Mesenchymal stem cell (in vitro differentiated cells and primary cell): ENCODE measurements at regions not wholly inside any gene's neighbourhood (a gene's known extent, or its start where the extent isn't known, plus 50 kb on each side); places are given as distances from the start of the nearest gene placed in this dataset.
"Not testable (repeated sequence)": the region's sequence is repeated elsewhere in the genome, so short reads cannot be mapped to it uniquely, and the experiment has no call there.

ENCODE experiments used
- DNase-seq: peaks from one replicate; pipeline ENCODE4 v3.0.0-alpha.2; 2013
- H2AFZ ChIP-seq: one replicate; pipeline ENCODE4 v1.6.1; 2013; ENCODE audit warnings: low read depth, mild to moderate bottlenecking, control low read depth, inconsistent platforms, low read length, moderate library complexity
- H2AK5ac ChIP-seq: 2 replicates; pipeline ENCODE4 v1.6.1; 2013; ENCODE audit warnings: low read length, moderate library complexity, mild to moderate bottlenecking, inconsistent platforms; ENCODE audit not compliant: severe bottlenecking
- H2BK120ac ChIP-seq: one replicate; pipeline ENCODE4 v1.6.1; 2013; ENCODE audit warnings: low read depth, mild to moderate bottlenecking, inconsistent platforms, low read length, moderate library complexity
- H2BK12ac ChIP-seq, 2 experiments: one replicate each; pipeline ENCODE4 v1.6.1; 2013; ENCODE audit warnings: inconsistent platforms in 2 of 2, low read length in 2 of 2, mild to moderate bottlenecking in 2 of 2, moderate library complexity in 2 of 2, control low read depth in 1 of 2
- H2BK15ac ChIP-seq: one replicate; pipeline ENCODE4 v1.6.1; 2013; ENCODE audit warnings: mild to moderate bottlenecking, low read depth, inconsistent platforms; ENCODE audit not compliant: poor library complexity, severe bottlenecking
- H2BK5ac ChIP-seq: 2 replicates; pipeline ENCODE4 v1.6.1; 2013; ENCODE audit warnings: low read depth, mild to moderate bottlenecking, low read length, control low read depth, inconsistent platforms; ENCODE audit not compliant: poor library complexity, severe bottlenecking
- H3K14ac ChIP-seq, 2 experiments: one replicate each; pipeline ENCODE4 v1.6.1; 2013; ENCODE audit warnings: inconsistent platforms in 2 of 2, low read length in 2 of 2, control low read depth in 1 of 2, mild to moderate bottlenecking in 1 of 2, moderate library complexity in 1 of 2
- H3K18ac ChIP-seq, 2 experiments: one replicate each; pipeline ENCODE4 v1.6.1; 2013; ENCODE audit warnings: inconsistent platforms in 2 of 2, low read length in 2 of 2, control low read depth in 1 of 2, low read depth in 1 of 2, mild to moderate bottlenecking in 1 of 2
- H3K23ac ChIP-seq, 2 experiments: one replicate each; pipeline ENCODE4 v1.6.1; 2013; ENCODE audit warnings: inconsistent platforms in 2 of 2, low read length in 2 of 2, mild to moderate bottlenecking in 2 of 2, moderate library complexity in 2 of 2, control low read depth in 1 of 2
- H3K27ac ChIP-seq: 2 replicates; pipeline ENCODE4 v1.5.1; 2013; ENCODE audit warnings: mild to moderate bottlenecking, moderate library complexity, low read length, control low read depth, inconsistent platforms; ENCODE audit not compliant: poor library complexity, severe bottlenecking
- H3K27me3 ChIP-seq, 2 experiments: 2 replicates each; pipeline versions ENCODE4 v1.6.1 to v1.7.0; 2013; ENCODE audit warnings: low read length in 2 of 2, mild to moderate bottlenecking in 2 of 2, moderate library complexity in 2 of 2, control low read depth in 1 of 2, inconsistent platforms in 1 of 2; ENCODE audit not compliant: control insufficient read depth in 1 of 2, insufficient read depth in 1 of 2
- H3K36me3 ChIP-seq, 2 experiments: 2 replicates each; pipeline versions ENCODE4 v1.6.1 to v1.7.0; 2013; ENCODE audit warnings: low read length in 2 of 2, control low read depth in 1 of 2, inconsistent platforms in 1 of 2, low read depth in 1 of 2, mild to moderate bottlenecking in 1 of 2; ENCODE audit not compliant: insufficient read depth in 2 of 2, control insufficient read depth in 1 of 2
- H3K4ac ChIP-seq, 2 experiments: one replicate each; pipeline ENCODE4 v1.6.1; 2013; ENCODE audit warnings: inconsistent platforms in 2 of 2, low read length in 2 of 2, mild to moderate bottlenecking in 2 of 2, moderate library complexity in 2 of 2, control low read depth in 1 of 2, low read depth in 1 of 2
- H3K4me1 ChIP-seq: 2 replicates; pipeline ENCODE4 v1.6.1; 2013; ENCODE audit warnings: low read depth, low read length, control low read depth; ENCODE audit not compliant: control insufficient read depth, insufficient read depth
- H3K4me2 ChIP-seq: 2 replicates; pipeline ENCODE4 v1.6.1; 2013; ENCODE audit warnings: low read length, mild to moderate bottlenecking, inconsistent platforms; ENCODE audit not compliant: poor library complexity, severe bottlenecking
- H3K4me3 ChIP-seq, 2 experiments: 2 replicates each; pipeline versions ENCODE4 v1.5.1 to v1.7.0; 2013; ENCODE audit warnings: low read length in 2 of 2, mild to moderate bottlenecking in 2 of 2, control low read depth in 1 of 2, low read depth in 1 of 2; ENCODE audit not compliant: insufficient read depth in 1 of 2
- H3K79me1 ChIP-seq: replicated peaks from 2 replicates; pipeline ENCODE4 v1.6.1; 2013; ENCODE audit warnings: mild to moderate bottlenecking, control low read depth, low read length, inconsistent platforms; ENCODE audit not compliant: poor library complexity, severe bottlenecking
- H3K9ac ChIP-seq: 2 replicates; pipeline ENCODE4 v1.7.0; 2013; ENCODE audit warnings: mild to moderate bottlenecking, low read length, moderate library complexity
- H3K9me3 ChIP-seq: 2 replicates; pipeline ENCODE4 v1.7.0; 2013; ENCODE audit warnings: mild to moderate bottlenecking, low read length; ENCODE audit not compliant: control insufficient read depth
- H4K8ac ChIP-seq: one replicate; pipeline ENCODE4 v1.6.1; 2013; ENCODE audit warnings: inconsistent platforms, mild to moderate bottlenecking, low read length, moderate library complexity
- H4K91ac ChIP-seq: one replicate; pipeline ENCODE4 v1.6.1; 2013; ENCODE audit warnings: mild to moderate bottlenecking, low read length, inconsistent platforms
- WGBS: methylation state at CpG from one replicate; pipeline ENCODE4 v1.1.7; 2013; ENCODE audit warnings: mixed read lengths; 5-methylcytosine and 5-hydroxymethylcytosine counted together

DNA sequence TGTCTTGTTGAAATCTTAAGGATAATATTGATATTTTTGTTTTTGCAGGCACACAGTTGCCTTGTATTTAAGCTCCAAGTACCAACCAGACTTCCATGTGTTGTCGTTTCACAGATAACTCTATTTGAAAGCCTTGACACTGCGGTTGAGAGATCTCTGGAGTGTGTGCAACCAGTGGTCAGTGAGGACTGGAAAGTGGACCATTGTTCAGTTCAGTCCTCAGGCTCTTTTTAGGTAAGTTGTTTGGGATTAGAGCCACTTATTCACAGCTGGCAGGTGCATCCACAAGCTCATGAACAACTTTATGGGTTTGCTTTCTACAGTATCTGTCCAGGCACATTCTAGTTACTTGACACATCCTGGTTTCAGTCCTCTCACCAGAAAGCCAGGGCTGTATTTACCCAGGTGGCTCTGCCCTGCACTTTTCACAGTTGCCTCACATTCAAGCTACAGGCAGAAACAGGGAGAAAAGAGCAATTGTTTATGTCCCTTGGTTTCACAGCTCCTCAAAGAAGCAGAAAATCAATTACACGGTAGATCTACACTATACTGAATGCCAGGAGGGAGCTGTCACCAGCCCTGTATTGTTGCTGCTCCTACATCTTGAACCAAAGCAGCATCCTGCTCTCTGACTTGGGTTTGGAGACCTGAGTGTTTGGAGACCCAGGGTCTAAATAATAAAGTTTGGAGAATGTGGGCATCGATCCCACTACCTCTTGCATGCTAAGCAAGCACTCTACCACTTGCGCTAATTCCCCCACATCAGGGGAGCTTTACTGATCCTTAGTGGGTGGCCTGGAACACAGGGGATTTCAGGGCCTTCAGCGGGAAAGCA, 543.3 kb downstream of the PRIM2 start:
- not testable (repeated sequence) for H3K14ac ChIP-seq, H2AK5ac ChIP-seq, H2BK15ac ChIP-seq, H3K4ac ChIP-seq, H3K9ac ChIP-seq, H3K4me3 ChIP-seq, H3K27ac ChIP-seq, H3K23ac ChIP-seq, H3K36me3 ChIP-seq, H2AFZ ChIP-seq, H4K91ac ChIP-seq, H3K27me3 ChIP-seq, DNase-seq, H3K4me2 ChIP-seq, H2BK120ac ChIP-seq, H3K4me1 ChIP-seq, H3K18ac ChIP-seq, H4K8ac ChIP-seq, H3K9me3 ChIP-seq, H2BK5ac ChIP-seq, H3K79me1 ChIP-seq, H2BK12ac ChIP-seq
- WGBS: 60% methylated on average over 3 of the region's 6 CpGs

DNA sequence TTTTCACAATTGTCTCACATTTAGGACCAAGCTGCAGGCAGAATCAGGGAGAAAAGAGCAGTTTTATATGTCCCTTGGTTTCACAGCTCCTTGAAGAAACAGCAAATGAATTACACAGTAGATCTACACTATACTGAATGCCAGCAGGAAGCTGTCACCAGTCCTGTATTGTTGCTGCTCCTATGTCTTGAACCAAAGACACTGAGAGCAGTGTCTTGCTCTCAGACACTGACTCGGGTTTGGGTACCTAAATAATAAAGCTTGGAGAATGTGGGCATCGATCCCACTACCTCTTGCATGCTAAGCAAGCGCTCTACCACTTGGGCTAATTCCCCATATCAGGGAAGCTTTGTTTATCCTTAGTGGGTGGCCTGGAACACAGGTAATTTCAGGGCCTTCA, 552.7 kb downstream of the PRIM2 start:
- H3K79me1 ChIP-seq, H3K23ac ChIP-seq, H4K8ac ChIP-seq, H2AFZ ChIP-seq, H3K14ac ChIP-seq, H3K4me3 ChIP-seq, H3K27ac ChIP-seq, H3K9ac ChIP-seq, H2BK120ac ChIP-seq, H2BK15ac ChIP-seq, H3K4me1 ChIP-seq, H2BK5ac ChIP-seq, H3K18ac ChIP-seq, H3K27me3 ChIP-seq, H3K4me2 ChIP-seq, H2AK5ac ChIP-seq, H2BK12ac ChIP-seq, DNase-seq, H3K36me3 ChIP-seq, H3K9me3 ChIP-seq, H4K91ac ChIP-seq, H3K4ac ChIP-seq: not testable (repeated sequence)
- 67% methylated on average over 1 of the region's 3 CpGs for WGBS

DNA sequence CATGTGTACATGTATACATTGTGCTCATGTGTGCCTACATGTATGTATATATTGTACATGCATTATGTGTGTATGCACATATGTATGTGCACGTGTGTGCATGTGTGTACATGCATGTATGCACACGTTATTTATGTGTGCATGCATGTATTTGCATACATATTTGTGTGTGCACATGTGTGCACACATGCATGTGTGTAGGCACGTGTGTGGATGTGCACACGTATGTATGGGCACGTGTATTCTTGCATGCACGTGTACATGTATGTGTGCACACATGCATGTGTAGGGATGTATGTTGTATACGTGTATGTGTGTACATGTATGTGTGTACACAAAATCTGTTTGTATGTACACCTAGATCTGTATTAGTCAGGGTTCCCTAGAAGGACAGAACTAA, 556.0 kb downstream of the PRIM2 start:
- H3K18ac ChIP-seq, H2BK15ac ChIP-seq, H3K23ac ChIP-seq, H3K27ac ChIP-seq, H2BK120ac ChIP-seq, H3K4me1 ChIP-seq, H3K4ac ChIP-seq, H3K14ac ChIP-seq, H3K36me3 ChIP-seq, H3K9ac ChIP-seq, H2AK5ac ChIP-seq, H3K4me2 ChIP-seq, DNase-seq, H2BK5ac ChIP-seq, H3K4me3 ChIP-seq, H2AFZ ChIP-seq, H3K9me3 ChIP-seq, H3K79me1 ChIP-seq, H4K91ac ChIP-seq, H3K27me3 ChIP-seq, H4K8ac ChIP-seq, H2BK12ac ChIP-seq: not testable (repeated sequence)
- 65% methylated on average over 7 of the region's 7 CpGs for WGBS

DNA sequence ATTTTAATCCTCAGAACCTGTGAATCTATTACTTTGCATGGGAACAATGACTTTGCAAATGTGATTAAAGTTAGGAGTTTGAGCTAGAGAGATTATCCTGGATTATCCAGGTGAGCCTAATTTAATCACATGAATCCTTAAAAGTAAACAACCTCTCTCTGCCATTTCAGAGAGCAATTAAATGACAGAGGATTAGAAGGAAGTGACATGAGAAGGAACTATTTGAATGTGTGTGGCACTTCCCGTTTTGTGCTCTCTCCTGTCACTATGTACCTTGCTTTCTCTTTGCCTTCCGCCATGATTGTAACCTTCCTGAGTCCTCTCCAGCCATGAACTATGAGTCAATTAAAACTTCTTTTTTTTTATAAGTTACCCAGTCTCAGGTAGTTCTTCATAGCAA, 559.2 kb downstream of the PRIM2 start:
- not testable (repeated sequence) for H3K36me3 ChIP-seq, H2BK120ac ChIP-seq, H2BK5ac ChIP-seq, H3K27ac ChIP-seq, H3K27me3 ChIP-seq, H2BK15ac ChIP-seq, H3K4ac ChIP-seq, H3K23ac ChIP-seq, H3K14ac ChIP-seq, H3K79me1 ChIP-seq, H3K9me3 ChIP-seq, H3K4me2 ChIP-seq, H3K9ac ChIP-seq, H2BK12ac ChIP-seq, H3K4me1 ChIP-seq, H4K91ac ChIP-seq, H2AFZ ChIP-seq, H2AK5ac ChIP-seq, H3K18ac ChIP-seq, H4K8ac ChIP-seq, DNase-seq, H3K4me3 ChIP-seq
- no CpG with 5 or more reads among the region's 2 CpGs for WGBS
